Hepatocyte (in vitro differentiated cells): ENCODE measurements at regions not wholly inside any gene's neighbourhood (a gene's known extent, or its start where the extent isn't known, plus 50 kb on each side); places are given as distances from the start of the nearest gene placed in this dataset.
"Not testable (repeated sequence)": the region's sequence is repeated elsewhere in the genome, so short reads cannot be mapped to it uniquely, and the experiment has no call there.

Experiments
- DNase-seq: peaks from one replicate; pipeline ENCODE4 v3.0.0-alpha.2; 2016; ENCODE audit warnings: low spot score
- H2AFZ ChIP-seq: fragments of 200-600 bp; sonication (generic); 2 replicates; pipeline ENCODE4 v1.6.0; 2016; ENCODE audit warnings: antibody characterized with exemption, mild to moderate bottlenecking
- H3K27ac ChIP-seq: fragments of 200-600 bp; sonication (generic); 2 replicates; pipeline ENCODE4 v1.5.1; 2016; ENCODE audit warnings: mild to moderate bottlenecking
- H3K27me3 ChIP-seq: fragments of 200-600 bp; sonication (generic); 2 replicates; pipeline ENCODE4 v1.6.1; 2016
- H3K36me3 ChIP-seq: fragments of 200-600 bp; sonication (generic); replicated peaks from 2 replicates; pipeline ENCODE4 v1.5.1; 2016; ENCODE audit warnings: low read depth; ENCODE audit not compliant: insufficient read depth
- H3K4me1 ChIP-seq: fragments of 200-600 bp; sonication (generic); 2 replicates; pipeline ENCODE4 v1.5.1; 2016; ENCODE audit warnings: mild to moderate bottlenecking, moderate library complexity; ENCODE audit not compliant: insufficient read depth
- H3K4me2 ChIP-seq: fragments of 200-600 bp; sonication (generic); 2 replicates; pipeline ENCODE4 v1.6.0; 2016
- H3K4me3 ChIP-seq: fragments of 200-600 bp; sonication (generic); 2 replicates; pipeline ENCODE4 v1.5.1; 2016; ENCODE audit warnings: mild to moderate bottlenecking
- H3K79me2 ChIP-seq: fragments of 200-600 bp; sonication (generic); 2 replicates; pipeline ENCODE4 v1.6.0; 2017; ENCODE audit warnings: mild to moderate bottlenecking
- H3K9me2 ChIP-seq: fragments of 200-600 bp; sonication (generic); replicated peaks from 2 replicates; pipeline ENCODE4 v1.6.0; 2017; ENCODE audit warnings: mild to moderate bottlenecking; ENCODE audit not compliant: insufficient read depth
- H3K9me3 ChIP-seq: fragments of 200-600 bp; sonication (generic); 2 replicates; pipeline ENCODE4 v1.5.1; 2016; ENCODE audit warnings: low read depth, mild to moderate bottlenecking
- H4K20me1 ChIP-seq: fragments of 200-600 bp; sonication (generic); 2 replicates; pipeline ENCODE4 v1.6.0; 2016; ENCODE audit warnings: mild to moderate bottlenecking; ENCODE audit not compliant: insufficient read depth, poor library complexity, severe bottlenecking
- EZH2 ChIP-seq: fragments of 200-600 bp; sonication (generic); IDR thresholded peaks from 2 replicates; pipeline ENCODE4 v1.6.1; 2016; ENCODE audit warnings: antibody characterized with exemption, mild to moderate bottlenecking, borderline replicate concordance
- EZH2phosphoT487 ChIP-seq: fragments of 200-600 bp; sonication (generic); IDR thresholded peaks from one replicate; pipeline ENCODE4 v1.6.1; 2018; ENCODE audit warnings: antibody characterized with exemption, mild to moderate bottlenecking, low read depth, moderate library complexity; ENCODE audit not compliant: unreplicated experiment, severe bottlenecking
- WGBS: methylation state at CpG from one replicate; pipeline ENCODE4 v1.1.6; 2016; ENCODE audit warnings: low lambda C conversion rate; ENCODE audit errors: missing lambda C conversion rate; 5-methylcytosine and 5-hydroxymethylcytosine counted together
- TF ChIP-seq, protein P1 (sequence below): fragments of 200-600 bp; sonication (generic); IDR thresholded peaks from 2 replicates; pipeline ENCODE4 v1.5.1; 2016; ENCODE audit warnings: antibody characterized with exemption, mild to moderate bottlenecking; ENCODE audit not compliant: poor library complexity

DNA sequence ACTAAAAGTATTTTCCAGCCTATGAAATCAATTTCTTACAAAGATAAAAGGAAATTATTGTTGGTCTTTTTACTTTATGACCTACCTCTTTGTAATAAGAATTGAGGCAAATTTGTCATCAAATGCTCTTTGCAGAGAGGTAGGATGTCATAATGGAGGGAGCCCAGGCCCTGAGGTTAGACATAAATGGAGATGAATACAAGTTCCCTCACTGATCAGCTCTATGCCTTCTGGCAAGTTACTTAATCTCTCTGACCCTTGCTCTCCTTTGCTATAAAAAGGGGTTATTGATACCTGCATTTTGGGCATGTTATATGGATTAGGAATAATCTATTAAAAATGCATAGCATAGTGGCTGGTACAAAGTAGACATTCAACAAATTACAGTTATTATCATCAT lies 146.9 kb upstream of the KRR1 start:
- DNase-seq = no peak
- Histone ChIP-seq H3K4me3 (no peak overlapping the region), H3K9me3 (no peaks in the 10 kb centered on the region), H3K27ac (no peak overlapping the region), H2AFZ (no peak overlapping the region), H4K20me1 (no peaks in the 10 kb centered on the region), H3K4me2 (no peak overlapping the region), H3K9me2 (no peaks in the 10 kb centered on the region), H3K36me3 (no peaks in the 10 kb centered on the region), H3K4me1 (no peaks in the 10 kb centered on the region), H3K79me2 (no peaks in the 10 kb centered on the region), H3K27me3 (no peaks in the 10 kb centered on the region)
- TF ChIP-seq EZH2phosphoT487 (no peak), EZH2 (no peak)
- TF ChIP-seq, protein P1, sequence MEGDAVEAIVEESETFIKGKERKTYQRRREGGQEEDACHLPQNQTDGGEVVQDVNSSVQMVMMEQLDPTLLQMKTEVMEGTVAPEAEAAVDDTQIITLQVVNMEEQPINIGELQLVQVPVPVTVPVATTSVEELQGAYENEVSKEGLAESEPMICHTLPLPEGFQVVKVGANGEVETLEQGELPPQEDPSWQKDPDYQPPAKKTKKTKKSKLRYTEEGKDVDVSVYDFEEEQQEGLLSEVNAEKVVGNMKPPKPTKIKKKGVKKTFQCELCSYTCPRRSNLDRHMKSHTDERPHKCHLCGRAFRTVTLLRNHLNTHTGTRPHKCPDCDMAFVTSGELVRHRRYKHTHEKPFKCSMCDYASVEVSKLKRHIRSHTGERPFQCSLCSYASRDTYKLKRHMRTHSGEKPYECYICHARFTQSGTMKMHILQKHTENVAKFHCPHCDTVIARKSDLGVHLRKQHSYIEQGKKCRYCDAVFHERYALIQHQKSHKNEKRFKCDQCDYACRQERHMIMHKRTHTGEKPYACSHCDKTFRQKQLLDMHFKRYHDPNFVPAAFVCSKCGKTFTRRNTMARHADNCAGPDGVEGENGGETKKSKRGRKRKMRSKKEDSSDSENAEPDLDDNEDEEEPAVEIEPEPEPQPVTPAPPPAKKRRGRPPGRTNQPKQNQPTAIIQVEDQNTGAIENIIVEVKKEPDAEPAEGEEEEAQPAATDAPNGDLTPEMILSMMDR = no peak

DNA sequence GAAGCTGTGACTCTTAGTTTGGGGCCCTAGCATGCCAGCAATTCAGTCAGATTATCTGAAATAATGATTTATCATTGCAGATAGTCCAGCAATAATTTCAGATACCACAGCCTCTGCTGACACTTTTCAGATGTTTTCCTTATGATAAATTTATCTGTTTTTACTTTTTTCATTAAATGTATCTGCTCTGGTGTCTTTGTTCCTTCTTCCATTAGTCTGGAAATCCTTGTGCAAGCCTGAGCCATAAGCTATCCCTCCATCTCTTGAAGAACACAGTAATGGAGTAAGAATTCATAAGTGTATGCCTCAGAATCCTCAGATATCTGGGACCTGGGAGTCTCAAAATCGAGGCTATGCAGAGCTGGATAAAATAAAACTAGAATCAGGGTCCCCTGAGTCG lies 146.4 kb upstream of the KRR1 start:
- H2AFZ ChIP-seq = no peak overlapping the region

DNA sequence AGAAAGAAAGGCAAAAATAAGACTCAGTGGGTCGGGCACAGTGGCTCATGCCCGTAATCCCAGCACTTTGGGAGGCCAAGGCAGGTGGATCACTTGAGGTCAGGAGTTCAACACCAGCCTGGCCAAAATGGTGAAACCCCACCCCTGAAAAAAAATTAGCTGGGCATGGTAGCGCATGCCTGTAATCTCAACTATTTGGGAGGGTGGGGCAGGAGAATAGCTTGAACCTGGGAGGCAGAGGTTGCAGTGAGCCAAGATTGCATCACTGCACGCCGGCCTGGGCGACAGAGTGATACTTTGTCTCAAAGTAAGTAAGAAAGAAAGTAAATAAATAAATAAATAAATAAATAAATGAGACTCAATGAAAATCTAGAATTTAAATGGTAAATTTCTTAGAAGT lies 145.9 kb upstream of the KRR1 start:
- not testable (repeated sequence) for H3K9me2 ChIP-seq, H3K4me2 ChIP-seq, H3K27ac ChIP-seq, H3K9me3 ChIP-seq, H3K27me3 ChIP-seq, H3K4me1 ChIP-seq, DNase-seq, H3K4me3 ChIP-seq, H3K36me3 ChIP-seq, H3K79me2 ChIP-seq, H2AFZ ChIP-seq, H4K20me1 ChIP-seq
- 96% methylated on average over 6 of the region's 6 CpGs for WGBS

More for the DNA sequence above, 146.4 kb upstream of the KRR1 start:
- Histone ChIP-seq H3K4me3 (no peak overlapping the region), H3K79me2 (no peaks in the 10 kb centered on the region), H3K36me3 (no peaks in the 10 kb centered on the region), H3K27ac (no peak overlapping the region), H3K4me1 (no peaks in the 10 kb centered on the region), H3K27me3 (no peaks in the 10 kb centered on the region), H3K9me2 (no peaks in the 10 kb centered on the region), H4K20me1 (no peaks in the 10 kb centered on the region), H3K9me3 (no peaks in the 10 kb centered on the region), H3K4me2 (no peak overlapping the region)
- TF ChIP-seq EZH2 (no peak), EZH2phosphoT487 (no peak)
- TF ChIP-seq, protein P1 = no peak
- WGBS = 93% methylated on average over 2 of the region's 2 CpGs
- DNase-seq = no peak

DNA sequence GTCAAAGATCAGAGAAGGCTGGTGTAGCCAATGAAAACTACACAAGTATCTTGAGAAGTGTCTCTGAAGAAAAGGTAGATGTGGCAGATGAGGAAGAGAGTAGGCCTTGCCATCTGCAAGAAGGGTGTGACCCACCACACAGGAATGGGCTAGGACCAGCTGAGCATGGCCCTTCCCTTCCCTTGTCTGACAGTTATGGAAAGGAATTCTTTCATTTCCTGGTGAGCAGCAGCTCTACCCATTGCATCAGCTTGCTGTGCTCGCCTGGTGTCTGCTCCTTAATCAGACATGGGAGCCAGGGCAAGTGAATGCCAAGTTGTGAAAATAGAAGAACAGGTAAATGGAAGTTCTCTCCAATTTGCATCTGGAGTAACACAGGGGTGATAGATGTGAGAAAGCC lies 145.2 kb upstream of the KRR1 start:
- Histone ChIP-seq H3K36me3 (no peaks in the 10 kb centered on the region), H4K20me1 (no peaks in the 10 kb centered on the region), H3K27ac (no peak overlapping the region), H3K79me2 (no peaks in the 10 kb centered on the region), H3K9me3 (no peaks in the 10 kb centered on the region), H3K9me2 (no peaks in the 10 kb centered on the region), H3K4me1 (peaks cover 5% of the 10 kb centered on the region), H3K27me3 (no peaks in the 10 kb centered on the region), H3K4me2 (no peak overlapping the region), H3K4me3 (no peak overlapping the region), H2AFZ (no peak overlapping the region)
- 47% methylated on average over 1 of the region's 1 CpG for WGBS
- DNase-seq = no peak
- TF ChIP-seq EZH2 (no peak), EZH2phosphoT487 (no peak)
- TF ChIP-seq, protein P1 = no peak
